Loucy (cell line): ENCODE measurements at regions not wholly inside any gene's neighbourhood (a gene's known extent, or its start where the extent isn't known, plus 50 kb on each side); places are given as distances from the start of the nearest gene placed in this dataset.

Experiments used
- CTCF ChIP-seq: fragments of 200-600 bp; sonication (generic); conservative IDR thresholded peaks from 2 replicates; pipeline ENCODE4 v1.5.1; 2014; ENCODE audit warnings: mild to moderate bottlenecking, antibody characterized with exemption, low read length
- EZH2phosphoT487 ChIP-seq: fragments of 200-600 bp; IDR thresholded peaks from 2 replicates; pipeline ENCODE4 v1.6.1; 2018; ENCODE audit warnings: antibody characterized with exemption, mild to moderate bottlenecking, moderate library complexity, borderline replicate concordance

GRCh38 chr3:163450698-163451097 is 1627.6 kb downstream of the SI start:
- TF ChIP-seq CTCF = no peak
- no peak for TF ChIP-seq EZH2phosphoT487
